ENCODE measurements at regions not wholly inside any gene's neighbourhood (a gene's known extent, or its start where the extent isn't known, plus 50 kb on each side); places are given as distances from the start of the nearest gene placed in this dataset.
A peak's percentile ranks its signal among the peaks of the same experiment; 100 is the strongest.
"Not testable (repeated sequence)": the region's sequence is repeated elsewhere in the genome, so short reads cannot be mapped to it uniquely, and the experiment has no call there.

- DNase-seq = no peak
Observed at GRCh38 chr4:14396183-14396582, 606.1 kb upstream of the CPEB2 start.

GRCh38 chr4:14399848-14400247, 602.4 kb upstream of the CPEB2 start:
- DNase-seq = no peak

DNA sequence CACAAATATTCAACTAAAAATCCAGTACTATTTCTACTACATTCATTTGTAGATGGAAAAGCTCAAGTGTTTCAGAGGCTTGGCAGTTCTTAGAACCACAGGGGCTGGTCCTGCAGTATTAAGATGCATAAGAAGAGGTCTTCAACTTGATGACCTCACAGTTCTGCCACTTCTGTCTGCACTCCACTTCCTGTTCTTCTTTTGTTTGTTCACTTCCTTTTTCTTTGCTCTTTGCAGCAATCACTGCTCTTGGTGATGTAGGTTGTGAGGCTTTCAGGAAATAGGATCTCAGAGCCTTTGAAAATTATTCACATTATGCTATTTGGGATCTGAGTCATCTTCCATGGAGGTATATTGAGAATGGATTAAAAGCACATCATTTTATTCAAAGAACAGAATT, 602.0 kb upstream of the CPEB2 start:
- DNase-seq = no peak

DNA sequence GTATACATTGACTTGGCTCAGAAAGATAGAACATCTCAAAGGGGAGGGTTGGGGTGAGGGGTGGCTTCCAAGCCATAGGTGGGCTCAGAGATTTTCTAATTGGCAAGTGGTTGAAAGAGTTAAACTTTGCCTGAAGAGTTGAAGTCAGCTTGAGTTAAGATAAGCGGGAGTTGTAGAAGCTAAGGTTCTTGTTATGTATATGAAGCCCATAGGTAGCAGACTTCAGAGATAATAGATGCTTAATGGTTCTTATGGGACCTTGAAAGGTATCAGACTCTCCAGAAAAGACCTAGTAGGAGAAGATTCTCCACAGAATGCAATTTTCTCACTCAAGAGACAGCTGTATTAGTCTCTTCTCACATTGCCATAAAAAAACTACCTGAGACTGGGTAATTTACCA, 599.1 kb upstream of the CPEB2 start:
- no peak for DNase-seq

DNA sequence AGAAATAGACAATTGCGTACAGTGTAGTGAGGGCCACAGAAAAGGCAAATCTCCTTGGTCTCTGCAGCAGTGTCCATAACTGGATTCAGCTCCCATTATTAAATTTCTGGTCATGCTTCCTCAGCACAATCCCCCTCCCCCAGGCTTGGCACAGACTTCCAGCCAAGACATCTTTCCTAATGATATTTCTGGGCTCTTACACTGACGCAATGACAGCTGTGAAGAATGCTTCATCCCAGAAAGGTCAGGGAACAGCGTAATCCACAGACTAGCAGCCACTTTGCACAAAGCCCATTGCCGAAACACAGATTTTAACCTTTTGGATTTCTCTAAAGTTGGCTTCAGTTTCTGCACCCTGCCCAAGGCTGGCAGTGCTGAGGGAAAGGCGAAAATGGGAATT, 597.6 kb upstream of the CPEB2 start:
- DNase-seq = no peak

- no peak for DNase-seq
Observed at GRCh38 chr4:14410516-14410915, 591.8 kb upstream of the CPEB2 start.

- DNase-seq = peak; percentile 1
Observed at GRCh38 chr4:14415146-14415545, 587.1 kb upstream of the CPEB2 start.

- DNase-seq = no peak
Observed at GRCh38 chr4:14419516-14419915, 582.8 kb upstream of the CPEB2 start.

- not testable (repeated sequence) for DNase-seq
Observed at GRCh38 chr4:14426297-14426696, 576.0 kb upstream of the CPEB2 start.

GRCh38 chr4:14428125-14428524, 574.2 kb upstream of the CPEB2 start:
- DNase-seq = no peak

DNA sequence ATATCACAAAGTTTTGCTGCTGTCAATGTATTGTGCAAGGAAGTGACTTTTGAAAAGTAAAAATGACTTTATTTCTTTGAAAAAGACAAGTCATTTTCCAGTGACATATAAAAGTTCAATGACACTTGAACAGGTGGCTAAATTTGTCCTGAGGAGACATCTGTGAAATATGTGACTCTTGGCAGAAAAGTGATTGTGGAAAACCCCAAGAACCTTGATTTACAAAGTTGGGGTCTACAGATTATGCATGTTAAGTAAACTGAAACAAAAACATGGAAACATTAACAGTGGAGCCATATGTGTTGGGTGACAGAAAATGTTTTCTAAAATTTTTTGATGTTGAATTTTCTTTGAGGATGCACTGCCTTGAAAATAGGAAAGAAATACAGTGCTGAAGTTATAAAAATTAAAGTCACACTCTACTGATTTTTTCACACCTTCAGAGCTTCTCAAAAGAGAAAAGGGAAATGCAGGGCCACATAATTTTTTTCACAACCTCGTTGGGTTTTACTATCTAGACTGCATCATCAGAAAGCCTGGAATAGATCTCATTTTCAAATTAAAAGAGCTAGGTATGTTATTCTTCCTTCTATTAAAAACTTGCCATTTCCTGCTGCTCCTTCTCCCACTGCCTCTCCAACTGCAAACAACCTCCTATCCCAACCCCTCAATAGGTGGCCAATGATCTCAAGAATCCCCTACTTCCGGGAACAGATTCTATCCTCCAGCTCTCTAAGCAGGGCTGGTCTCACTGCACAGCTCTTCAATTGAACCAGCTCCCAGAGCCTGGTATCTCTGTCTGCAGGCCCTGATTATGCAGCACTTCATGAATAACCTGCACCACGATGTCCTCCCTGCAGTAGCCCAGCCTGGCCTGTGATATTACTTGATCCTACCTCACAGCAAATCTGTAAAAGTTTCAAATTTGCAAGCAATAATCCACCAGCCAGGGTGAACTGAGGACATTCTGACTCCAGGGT, 570.8 kb upstream of the CPEB2 start:
- no peak for DNase-seq

DNA sequence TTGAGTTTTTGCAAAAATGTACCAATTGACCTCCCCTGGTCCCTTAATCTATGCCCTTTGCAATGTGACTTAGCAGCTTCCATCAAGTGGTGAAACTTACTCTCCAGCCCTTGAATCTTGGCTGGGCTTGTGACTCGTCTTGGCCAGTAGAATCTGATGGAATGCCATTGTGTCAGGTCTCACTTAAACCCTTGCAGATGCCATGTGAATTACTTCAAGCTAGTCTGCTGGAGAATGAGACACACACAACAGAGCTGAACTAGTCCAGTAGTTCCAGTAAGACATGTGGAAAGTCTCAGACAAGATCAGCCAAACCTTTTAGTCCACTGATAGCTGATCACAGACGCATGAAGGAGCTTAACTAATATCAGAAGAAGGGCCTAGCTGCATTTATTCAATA, 567.8 kb upstream of the CPEB2 start:
- no peak for DNase-seq

GRCh38 chr4:14434916-14435315, 567.4 kb upstream of the CPEB2 start:
- DNase-seq = no peak

DNA sequence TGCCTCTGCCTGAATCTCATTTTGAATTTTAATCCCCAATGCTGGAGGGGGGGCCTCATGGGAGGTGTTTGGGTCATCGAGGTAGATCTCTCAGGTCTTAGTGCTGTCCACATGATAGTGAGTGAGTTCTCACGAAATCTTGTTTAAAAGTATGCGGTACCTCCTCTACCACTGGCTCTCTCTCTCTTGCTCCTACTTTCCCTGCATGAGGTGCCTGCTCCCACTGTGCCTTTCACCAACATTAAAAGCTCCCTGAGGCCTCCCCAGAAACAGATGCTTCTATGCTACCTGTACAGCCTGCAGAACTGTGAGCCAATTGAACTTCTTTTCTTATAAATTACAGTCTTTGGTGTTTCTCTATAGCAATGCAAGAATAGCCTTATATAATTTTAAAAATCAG, 560.7 kb upstream of the CPEB2 start:
- DNase-seq = no peak

- DNase-seq = no peak
Observed at GRCh38 chr4:14445882-14446281, 556.4 kb upstream of the CPEB2 start.

GRCh38 chr4:14446311-14446710, 556.0 kb upstream of the CPEB2 start:
- DNase-seq = no peak

- no peak for DNase-seq
Observed at GRCh38 chr4:14446904-14447303, 555.4 kb upstream of the CPEB2 start.

DNA sequence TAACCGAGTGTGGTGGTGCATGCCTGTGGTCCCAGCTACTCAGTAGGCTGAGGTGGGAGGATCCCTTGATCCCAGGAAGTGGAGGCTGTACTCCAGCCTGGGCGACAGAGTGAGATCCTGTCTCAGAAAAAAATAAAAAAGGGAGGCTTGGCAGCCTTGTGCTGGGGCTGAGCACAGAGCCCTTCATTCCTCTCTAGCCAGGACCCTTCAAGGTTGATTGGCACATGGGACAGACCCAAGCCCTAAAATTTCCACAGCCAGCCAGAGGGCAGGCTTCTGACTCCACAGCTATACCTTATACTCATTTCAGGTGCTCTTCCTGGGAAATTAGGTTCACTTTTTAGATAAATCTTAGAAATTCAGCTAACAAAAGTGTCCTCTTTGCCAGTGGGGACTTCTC, 553.0 kb upstream of the CPEB2 start:
- DNase-seq = no peak

DNA sequence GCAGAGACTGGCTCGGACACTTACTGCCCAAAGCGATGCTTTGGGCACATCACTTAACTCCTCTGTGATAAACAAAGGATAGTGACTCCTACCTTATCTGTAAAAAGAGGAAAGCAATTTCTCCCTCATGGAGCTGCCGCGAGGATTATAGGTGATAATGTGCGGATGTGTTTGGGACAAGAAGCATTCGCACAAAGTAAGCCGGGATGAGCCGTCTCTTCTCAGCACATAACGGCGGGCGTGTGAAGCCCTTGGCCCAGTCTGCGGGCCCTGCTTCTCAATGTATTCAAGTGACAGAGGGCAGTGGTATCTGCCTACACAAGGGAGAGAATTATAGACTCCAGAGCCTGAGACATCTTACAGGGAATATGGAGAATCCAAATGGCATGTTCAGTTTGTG, 550.3 kb upstream of the CPEB2 start:
- DNase-seq = no peak

- DNase-seq = no peak
Observed at GRCh38 chr4:14452764-14453163, 549.5 kb upstream of the CPEB2 start.

DNA sequence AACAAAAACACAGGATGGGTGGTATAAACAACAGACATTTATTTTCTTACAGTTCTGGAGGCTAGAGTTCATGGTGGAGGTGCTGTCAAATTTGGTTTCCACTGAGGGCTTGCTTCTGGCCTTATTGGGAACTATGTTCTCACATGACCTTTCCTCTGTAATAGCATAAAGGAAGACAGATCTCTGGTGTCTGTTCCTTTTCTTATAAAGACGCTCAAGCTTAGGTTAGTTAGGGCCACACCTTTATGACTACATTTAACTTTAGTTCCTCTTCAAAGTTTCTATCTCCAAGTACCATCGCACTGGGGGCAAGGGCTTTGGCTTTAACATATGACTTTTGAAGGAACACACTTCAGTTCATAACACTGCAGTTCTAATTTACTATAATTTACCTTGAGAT, 543.8 kb upstream of the CPEB2 start:
- no peak for DNase-seq

DNA sequence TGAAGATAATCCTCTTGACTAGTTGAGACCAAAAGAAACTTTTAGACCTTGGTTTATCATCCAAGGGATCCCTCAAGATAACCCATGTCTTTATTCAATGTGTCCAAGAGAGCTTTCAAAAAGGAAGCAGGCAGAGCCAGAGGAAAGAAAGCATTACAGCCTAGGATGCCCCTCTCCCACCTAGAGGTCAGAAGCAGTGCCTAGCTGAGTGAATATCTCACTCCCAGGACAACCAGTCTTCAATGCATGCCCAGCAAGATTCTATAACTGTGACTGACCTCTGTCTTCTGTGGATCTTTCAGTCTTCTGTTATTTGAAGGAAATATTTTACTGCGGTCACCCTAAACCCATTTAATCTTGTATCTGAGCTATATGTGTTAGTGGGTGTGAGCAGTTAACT, 537.2 kb upstream of the CPEB2 start:
- no peak for DNase-seq

GRCh38 chr4:14465507-14465906, 536.8 kb upstream of the CPEB2 start:
- DNase-seq = no peak

GRCh38 chr4:14478504-14478903, 523.8 kb upstream of the CPEB2 start:
- no peak for DNase-seq

GRCh38 chr4:14496408-14496807, 505.9 kb upstream of the CPEB2 start:
- DNase-seq = no peak
